ENCODE measurements at regions not wholly inside any gene's neighbourhood (a gene's known extent, or its start where the extent isn't known, plus 50 kb on each side); places are given as distances from the start of the nearest gene placed in this dataset.

DNA sequence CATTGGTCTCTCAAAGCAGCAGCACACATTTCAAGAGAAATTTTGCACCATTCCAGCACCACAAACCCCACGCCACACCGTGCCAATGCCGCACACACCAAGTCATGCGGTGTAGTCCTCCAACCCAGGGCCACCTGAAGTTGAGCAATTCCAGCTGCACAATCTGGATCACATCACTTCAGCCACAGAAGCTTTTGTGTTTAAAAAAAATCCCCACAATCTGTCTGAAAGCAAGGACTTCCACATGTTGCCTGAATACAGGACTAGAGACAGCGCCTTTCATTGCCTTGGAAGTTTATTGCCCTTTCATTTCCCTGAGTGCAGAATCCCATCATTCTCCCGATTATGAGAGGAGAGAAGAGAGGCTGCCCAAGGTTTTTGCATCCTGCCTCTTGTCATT lies 175.6 kb upstream of the BCL6 start (continued):
- TF ChIP-seq HCFC1 (IDR thresholded peaks at IDR 0.05; ENCODE audit: low read length) (no peak), RCOR1 (conservative IDR thresholded peaks at IDR 0.05; ENCODE audit: low read depth, low read length) (no peak), RBBP5 (conservative IDR thresholded peaks at IDR 0.05) (no peak)
- TF ChIP-seq, protein P1, sequence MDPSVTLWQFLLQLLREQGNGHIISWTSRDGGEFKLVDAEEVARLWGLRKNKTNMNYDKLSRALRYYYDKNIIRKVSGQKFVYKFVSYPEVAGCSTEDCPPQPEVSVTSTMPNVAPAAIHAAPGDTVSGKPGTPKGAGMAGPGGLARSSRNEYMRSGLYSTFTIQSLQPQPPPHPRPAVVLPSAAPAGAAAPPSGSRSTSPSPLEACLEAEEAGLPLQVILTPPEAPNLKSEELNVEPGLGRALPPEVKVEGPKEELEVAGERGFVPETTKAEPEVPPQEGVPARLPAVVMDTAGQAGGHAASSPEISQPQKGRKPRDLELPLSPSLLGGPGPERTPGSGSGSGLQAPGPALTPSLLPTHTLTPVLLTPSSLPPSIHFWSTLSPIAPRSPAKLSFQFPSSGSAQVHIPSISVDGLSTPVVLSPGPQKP (IDR thresholded peaks at IDR 0.05; ENCODE audit: low read depth, low read length) = no peak

DNA sequence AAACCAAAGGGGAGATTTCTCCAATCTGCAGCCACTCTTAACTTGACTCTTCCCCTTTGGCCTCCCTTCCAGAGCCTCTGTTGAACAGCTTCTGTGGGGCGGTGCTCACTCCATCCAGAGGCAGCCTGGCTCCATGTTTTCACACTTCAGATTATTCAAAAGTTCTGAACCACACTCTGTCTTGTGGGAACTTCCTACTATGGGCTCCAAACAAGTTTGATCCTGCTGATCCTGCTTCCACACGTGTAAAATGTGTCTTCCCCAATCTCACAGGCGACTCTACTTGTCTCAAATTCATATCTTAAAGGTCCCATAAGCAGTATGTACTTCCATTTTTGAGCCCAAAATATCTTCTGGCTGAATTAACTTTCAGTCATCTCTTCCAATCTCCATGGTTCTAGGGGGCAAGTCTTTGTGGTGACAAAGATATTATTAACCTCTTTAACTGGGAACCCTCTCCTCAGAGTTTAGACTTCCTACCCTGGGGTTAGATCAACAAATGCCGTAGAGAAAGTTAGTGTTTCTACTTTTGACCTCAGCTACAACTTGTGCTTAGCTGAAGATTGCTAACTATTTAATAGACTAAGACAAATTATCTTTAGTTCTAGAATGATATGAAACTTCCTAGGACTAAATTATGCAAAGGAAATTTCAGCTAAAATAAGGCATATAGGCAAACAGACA lies 176.3 kb upstream of the BCL6 start:
- POLR2A ChIA-PET = interaction anchor here (0.6 to 0.7 kb wide), 2 partner anchors 106 to 363 kb away, joined by 4 read pairs; no protein-coding TSS in a partner anchor
- Histone ChIP-seq H3K36me3 (ENCODE audit: control insufficient read depth in 2 of 2, insufficient read depth in 2 of 2, low read length in 1 of 2) (no peaks in the 10 kb centered on the region), H4K20me1 (ENCODE audit: control insufficient read depth, insufficient read depth) (no peaks in the 10 kb centered on the region), H3K9me3 (replicated peaks; ENCODE audit: control insufficient read depth, insufficient read depth, low read length) (peaks cover 10% of the 10 kb centered on the region), H3K4me1 (ENCODE audit: control insufficient read depth, insufficient read depth, low read length) (peaks cover 18% of the 10 kb centered on the region), H3K79me2 (ENCODE audit: control insufficient read depth, insufficient read depth, low read length) (no peaks in the 10 kb centered on the region), H3K4me3 (no peak overlapping the region), H2AFZ (ENCODE audit: control insufficient read depth, low read depth, low read length) (no peak overlapping the region), H3K4me2 (ENCODE audit: control insufficient read depth, insufficient read depth) (no peak overlapping the region), H3K9ac (ENCODE audit: control insufficient read depth, insufficient read depth, low read length) (no peak overlapping the region), H3K27me3 (replicated peaks in 1 of 2; ENCODE audit: control insufficient read depth in 2 of 2, insufficient read depth in 2 of 2, low read length in 1 of 2) (peaks cover 0 to 2% of the 10 kb centered on the region in 2 experiments; a peak in 1 of 4 replicates), H3K27ac (ENCODE audit: control insufficient read depth, insufficient read depth) (no peak overlapping the region)
- intact Hi-C loops (cut with micrococcal nuclease; ENCODE audit: unreplicated experiment) = no loop called here
- no TSS peak for BruUV-seq (replicated peaks)
- CTCF ChIA-PET = interaction anchor here (0.6 to 0.9 kb wide), 2 partner anchors 12 to 187 kb away, joined by 3 read pairs; no protein-coding TSS in a partner anchor
- in situ Hi-C loops (cut with MboI) = no loop called here
- ATAC-seq (no peak), DNase-seq (ENCODE audit: low read depth, low spot score) (no peak), FAIRE-seq (no peak)
- RAD21 ChIA-PET (ENCODE audit: unreplicated experiment) = interaction anchor here (0.6 to 0.7 kb wide), 3 partner anchors 144 to 172 kb away, joined by 3 to 4 read pairs (median 3); no protein-coding TSS in a partner anchor
- SMC1A ChIA-PET (ENCODE audit: uncharacterized antibody, unreplicated experiment) = interaction anchor here (0.8 to 1.4 kb wide), 3 partner anchors 21 to 176 kb away, joined by 3 to 4 read pairs (median 4); partner anchors contain the start of gene BCL6
- WGBS (ENCODE audit: insufficient coverage, insufficient replicate concordance, low lambda C conversion rate, missing lambda C conversion rate) = 77% methylated on average over 4 of the region's 4 CpGs
- TF ChIP-seq, protein P2, sequence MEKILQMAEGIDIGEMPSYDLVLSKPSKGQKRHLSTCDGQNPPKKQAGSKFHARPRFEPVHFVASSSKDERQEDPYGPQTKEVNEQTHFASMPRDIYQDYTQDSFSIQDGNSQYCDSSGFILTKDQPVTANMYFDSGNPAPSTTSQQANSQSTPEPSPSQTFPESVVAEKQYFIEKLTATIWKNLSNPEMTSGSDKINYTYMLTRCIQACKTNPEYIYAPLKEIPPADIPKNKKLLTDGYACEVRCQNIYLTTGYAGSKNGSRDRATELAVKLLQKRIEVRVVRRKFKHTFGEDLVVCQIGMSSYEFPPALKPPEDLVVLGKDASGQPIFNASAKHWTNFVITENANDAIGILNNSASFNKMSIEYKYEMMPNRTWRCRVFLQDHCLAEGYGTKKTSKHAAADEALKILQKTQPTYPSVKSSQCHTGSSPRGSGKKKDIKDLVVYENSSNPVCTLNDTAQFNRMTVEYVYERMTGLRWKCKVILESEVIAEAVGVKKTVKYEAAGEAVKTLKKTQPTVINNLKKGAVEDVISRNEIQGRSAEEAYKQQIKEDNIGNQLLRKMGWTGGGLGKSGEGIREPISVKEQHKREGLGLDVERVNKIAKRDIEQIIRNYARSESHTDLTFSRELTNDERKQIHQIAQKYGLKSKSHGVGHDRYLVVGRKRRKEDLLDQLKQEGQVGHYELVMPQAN (conservative IDR thresholded peaks at IDR 0.05) = no peak
- no peak for TF ChIP-seq SREBF1 (IDR thresholded peaks at IDR 0.05; ENCODE audit: low read length)
- TF ChIP-seq, protein P3, sequence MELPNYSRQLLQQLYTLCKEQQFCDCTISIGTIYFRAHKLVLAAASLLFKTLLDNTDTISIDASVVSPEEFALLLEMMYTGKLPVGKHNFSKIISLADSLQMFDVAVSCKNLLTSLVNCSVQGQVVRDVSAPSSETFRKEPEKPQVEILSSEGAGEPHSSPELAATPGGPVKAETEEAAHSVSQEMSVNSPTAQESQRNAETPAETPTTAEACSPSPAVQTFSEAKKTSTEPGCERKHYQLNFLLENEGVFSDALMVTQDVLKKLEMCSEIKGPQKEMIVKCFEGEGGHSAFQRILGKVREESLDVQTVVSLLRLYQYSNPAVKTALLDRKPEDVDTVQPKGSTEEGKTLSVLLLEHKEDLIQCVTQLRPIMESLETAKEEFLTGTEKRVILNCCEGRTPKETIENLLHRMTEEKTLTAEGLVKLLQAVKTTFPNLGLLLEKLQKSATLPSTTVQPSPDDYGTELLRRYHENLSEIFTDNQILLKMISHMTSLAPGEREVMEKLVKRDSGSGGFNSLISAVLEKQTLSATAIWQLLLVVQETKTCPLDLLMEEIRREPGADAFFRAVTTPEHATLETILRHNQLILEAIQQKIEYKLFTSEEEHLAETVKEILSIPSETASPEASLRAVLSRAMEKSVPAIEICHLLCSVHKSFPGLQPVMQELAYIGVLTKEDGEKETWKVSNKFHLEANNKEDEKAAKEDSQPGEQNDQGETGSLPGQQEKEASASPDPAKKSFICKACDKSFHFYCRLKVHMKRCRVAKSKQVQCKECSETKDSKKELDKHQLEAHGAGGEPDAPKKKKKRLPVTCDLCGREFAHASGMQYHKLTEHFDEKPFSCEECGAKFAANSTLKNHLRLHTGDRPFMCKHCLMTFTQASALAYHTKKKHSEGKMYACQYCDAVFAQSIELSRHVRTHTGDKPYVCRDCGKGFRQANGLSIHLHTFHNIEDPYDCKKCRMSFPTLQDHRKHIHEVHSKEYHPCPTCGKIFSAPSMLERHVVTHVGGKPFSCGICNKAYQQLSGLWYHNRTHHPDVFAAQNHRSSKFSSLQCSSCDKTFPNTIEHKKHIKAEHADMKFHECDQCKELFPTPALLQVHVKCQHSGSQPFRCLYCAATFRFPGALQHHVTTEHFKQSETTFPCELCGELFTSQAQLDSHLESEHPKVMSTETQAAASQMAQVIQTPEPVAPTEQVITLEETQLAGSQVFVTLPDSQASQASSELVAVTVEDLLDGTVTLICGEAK (IDR thresholded peaks at IDR 0.05; ENCODE audit: borderline replicate concordance) = no peak
- no peak for TF ChIP-seq PML (IDR thresholded peaks at IDR 0.05; ENCODE audit: low read length)
- no peak for TF ChIP-seq POU2F2 (IDR thresholded peaks at IDR 0.05; ENCODE audit: borderline replicate concordance, low read depth, low read length)
- TF ChIP-seq TCF3 (IDR thresholded peaks at IDR 0.05; ENCODE audit: borderline replicate concordance, insufficient read depth, low read depth, low read length) = no peak
- TF ChIP-seq, protein P4, sequence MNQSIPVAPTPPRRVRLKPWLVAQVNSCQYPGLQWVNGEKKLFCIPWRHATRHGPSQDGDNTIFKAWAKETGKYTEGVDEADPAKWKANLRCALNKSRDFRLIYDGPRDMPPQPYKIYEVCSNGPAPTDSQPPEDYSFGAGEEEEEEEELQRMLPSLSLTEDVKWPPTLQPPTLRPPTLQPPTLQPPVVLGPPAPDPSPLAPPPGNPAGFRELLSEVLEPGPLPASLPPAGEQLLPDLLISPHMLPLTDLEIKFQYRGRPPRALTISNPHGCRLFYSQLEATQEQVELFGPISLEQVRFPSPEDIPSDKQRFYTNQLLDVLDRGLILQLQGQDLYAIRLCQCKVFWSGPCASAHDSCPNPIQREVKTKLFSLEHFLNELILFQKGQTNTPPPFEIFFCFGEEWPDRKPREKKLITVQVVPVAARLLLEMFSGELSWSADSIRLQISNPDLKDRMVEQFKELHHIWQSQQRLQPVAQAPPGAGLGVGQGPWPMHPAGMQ (IDR thresholded peaks at IDR 0.05; ENCODE audit: borderline replicate concordance) = no peak
- TF ChIP-seq KAT2A (conservative IDR thresholded peaks at IDR 0.05; ENCODE audit: control insufficient read depth, low read depth, low read length) = no peak
- TF ChIP-seq YBX1 (IDR thresholded peaks at IDR 0.05) = no peak
- TF ChIP-seq HDAC2 (IDR thresholded peaks at IDR 0.05) = no peak
